HEK293 (cell line): ENCODE measurements at regions not wholly inside any gene's neighbourhood (a gene's known extent, or its start where the extent isn't known, plus 50 kb on each side); places are given as distances from the start of the nearest gene placed in this dataset.

Source experiments
- CTCF ChIA-PET: fragments of 350-600 bp; formaldehyde crosslinking; extraction: SDS; loops from one replicate; lab custom pipeline; 2021; ENCODE audit warnings: antibody characterized with exemption; lab: Yijun Ruan, JAX
- POLR2A ChIA-PET: fragments of 300-600 bp; formaldehyde crosslinking; extraction: SDS; loops from one replicate; lab custom pipeline; 2020; ENCODE audit warnings: antibody characterized with exemption, inconsistent platforms; lab: Yijun Ruan, JAX
- H3K27ac ChIP-seq: fragments of 200-500 bp; sonication (Bioruptor generic); 2 replicates; pipeline ENCODE4 v1.5.1; 2014; ENCODE audit warnings: low read depth, low read length, control low read depth, inconsistent platforms; ENCODE audit errors: extremely low read depth
- H3K36me3 ChIP-seq, 2 experiments: fragments of 200-500 bp in 1 of 2; sonication (Bioruptor generic) in 1 of 2; 1 replicate in 1 of 2; 2 replicates in 1 of 2; pipeline ENCODE4 v1.5.1; 2014 to 2017; ENCODE audit warnings: inconsistent platforms in 2 of 2, low read length in 2 of 2; ENCODE audit not compliant: control insufficient read depth in 2 of 2, insufficient read depth in 1 of 2
- H3K4me1 ChIP-seq: fragments of 200-500 bp; sonication (Bioruptor generic); 2 replicates; pipeline ENCODE4 v1.5.1; 2014; ENCODE audit warnings: mild to moderate bottlenecking, low read length, inconsistent platforms; ENCODE audit not compliant: control insufficient read depth, insufficient read depth
- H3K4me3 ChIP-seq: 2 replicates; pipeline ENCODE4 v1.5.1; 2011; ENCODE audit warnings: low read depth, mild to moderate bottlenecking, control low read depth, low read length, moderate library complexity
- H3K9me3 ChIP-seq: fragments of 200-500 bp; sonication (Bioruptor generic); 2 replicates; pipeline ENCODE4 v1.5.1; 2014; ENCODE audit warnings: low read depth, low read length, inconsistent platforms; ENCODE audit not compliant: control insufficient read depth, insufficient read depth
- HOXC10 ChIP-seq: sonication (generic); formaldehyde crosslinking; IDR thresholded peaks from 2 replicates; pipeline ENCODE4 v1.8.1; 2023; ENCODE audit warnings: mild to moderate bottlenecking, missing genetic modification reagents
- MEIS1 ChIP-seq: sonication (generic); formaldehyde crosslinking; IDR thresholded peaks from 2 replicates; pipeline ENCODE4 v1.8.1; 2022; ENCODE audit warnings: missing genetic modification reagents, mild to moderate bottlenecking, borderline replicate concordance
- REPIN1 ChIP-seq: fragments of 450-650 bp; formaldehyde crosslinking; IDR thresholded peaks from 2 replicates; pipeline ENCODE4 v1.5.1; 2017; ENCODE audit warnings: missing biosample characterization, missing genetic modification characterization, low read depth
- WT1 ChIP-seq: fragments of 450-650 bp; formaldehyde crosslinking; IDR thresholded peaks from 2 replicates; pipeline ENCODE4 v1.5.1; 2016; ENCODE audit warnings: missing biosample characterization, missing genetic modification characterization
- ZFP69B ChIP-seq: fragments of 450-650 bp; formaldehyde crosslinking; IDR thresholded peaks from 2 replicates; pipeline ENCODE4 v1.5.1; 2016; ENCODE audit warnings: missing biosample characterization, missing genetic modification characterization
- ZNF16 ChIP-seq: fragments of 450-650 bp; formaldehyde crosslinking; IDR thresholded peaks from 2 replicates; pipeline ENCODE4 v1.5.1; 2016; ENCODE audit warnings: low read depth, missing biosample characterization, missing genetic modification characterization
- ZNF202 ChIP-seq: fragments of 450-650 bp; formaldehyde crosslinking; IDR thresholded peaks from 2 replicates; pipeline ENCODE4 v1.5.1; 2016; ENCODE audit warnings: missing biosample characterization, missing genetic modification characterization, borderline replicate concordance
- ZNF214 ChIP-seq: fragments of 450-650 bp; formaldehyde crosslinking; IDR thresholded peaks from 2 replicates; pipeline ENCODE4 v1.5.1; 2017; ENCODE audit warnings: missing biosample characterization, mild to moderate bottlenecking, missing genetic modification characterization, borderline replicate concordance
- ZNF239 ChIP-seq: fragments of 450-650 bp; formaldehyde crosslinking; IDR thresholded peaks from 2 replicates; pipeline ENCODE4 v1.5.1; 2016; ENCODE audit warnings: missing biosample characterization, missing genetic modification characterization
- ZNF311 ChIP-seq: fragments of 450-650 bp; formaldehyde crosslinking; IDR thresholded peaks from 2 replicates; pipeline ENCODE4 v1.5.1; 2017; ENCODE audit warnings: missing biosample characterization, missing genetic modification characterization, borderline replicate concordance
- ZNF473 ChIP-seq: fragments of 450-650 bp; formaldehyde crosslinking; IDR thresholded peaks from 2 replicates; pipeline ENCODE4 v1.5.1; 2017; ENCODE audit warnings: missing biosample characterization, missing genetic modification characterization
- ZNF48 ChIP-seq: fragments of 450-650 bp; formaldehyde crosslinking; IDR thresholded peaks from 2 replicates; pipeline ENCODE4 v1.5.1; 2016; ENCODE audit warnings: missing biosample characterization, missing genetic modification characterization
- ZNF513 ChIP-seq: fragments of 450-650 bp; IDR thresholded peaks from 2 replicates; pipeline ENCODE4 v1.5.1; 2018; ENCODE audit warnings: missing biosample characterization, missing genetic modification characterization
- ZNF529 ChIP-seq: fragments of 450-650 bp; formaldehyde crosslinking; IDR thresholded peaks from 2 replicates; pipeline ENCODE4 v1.5.1; 2017; ENCODE audit warnings: missing genetic modification characterization, missing biosample characterization; ENCODE audit not compliant: insufficient replicate concordance
- ZNF561 ChIP-seq: fragments of 450-650 bp; IDR thresholded peaks from 2 replicates; pipeline ENCODE4 v1.5.1; 2018; ENCODE audit warnings: missing biosample characterization, missing genetic modification characterization, borderline replicate concordance
- ZNF629 ChIP-seq: fragments of 450-650 bp; formaldehyde crosslinking; IDR thresholded peaks from 2 replicates; pipeline ENCODE4 v1.5.1; 2017; ENCODE audit warnings: missing biosample characterization, missing genetic modification characterization
- ZNF645 ChIP-seq: fragments of 450-650 bp; formaldehyde crosslinking; IDR thresholded peaks from 2 replicates; pipeline ENCODE4; 2016; ENCODE audit warnings: missing biosample characterization, missing genetic modification characterization
- ZNF658 ChIP-seq: fragments of 450-650 bp; formaldehyde crosslinking; IDR thresholded peaks from 2 replicates; pipeline ENCODE4; 2016; ENCODE audit warnings: missing biosample characterization, missing genetic modification characterization
- ZNF692 ChIP-seq: fragments of 450-650 bp; formaldehyde crosslinking; IDR thresholded peaks from 2 replicates; pipeline ENCODE4 v1.5.1; 2016; ENCODE audit warnings: missing biosample characterization, missing genetic modification characterization
- ZNF785 ChIP-seq: fragments of 450-650 bp; formaldehyde crosslinking; IDR thresholded peaks from 2 replicates; pipeline ENCODE4 v1.5.1; 2016; ENCODE audit warnings: missing biosample characterization, missing genetic modification characterization
- ZNF837 ChIP-seq: fragments of 450-650 bp; formaldehyde crosslinking; IDR thresholded peaks from 2 replicates; pipeline ENCODE4 v1.5.1; 2016; ENCODE audit warnings: missing biosample characterization, missing genetic modification characterization
- ZNF843 ChIP-seq: fragments of 450-650 bp; formaldehyde crosslinking; IDR thresholded peaks from 2 replicates; pipeline ENCODE4 v1.5.1; 2016; ENCODE audit warnings: missing biosample characterization, missing genetic modification characterization

GRCh38 chr10:44154956-44155355 is 229.9 kb downstream of the CXCL12 start:
- H3K4me1 ChIP-seq = no peaks in the 10 kb centered on the region
- no peak overlapping the region for H3K4me3 ChIP-seq
- no peaks in the 10 kb centered on the region for H3K36me3 ChIP-seq
- no peaks in the 10 kb centered on the region for H3K9me3 ChIP-seq
- CTCF ChIA-PET = no interaction called here
- H3K27ac ChIP-seq = no peak overlapping the region
- POLR2A ChIA-PET = no interaction called here
- no peak for TF ChIP-seq ZFP69B
- TF ChIP-seq ZNF311 (tag by site-specific recombination) = no peak
- no peak for TF ChIP-seq ZNF843 (tag by site-specific recombination)
- TF ChIP-seq ZNF48 (tag by site-specific recombination) = no peak
- TF ChIP-seq ZNF561 (tag by site-specific recombination) = no peak
- TF ChIP-seq HOXC10 = no peak
- no peak for TF ChIP-seq ZNF658
- TF ChIP-seq ZNF629 (tag by site-specific recombination) = no peak
- TF ChIP-seq ZNF202 (tag by site-specific recombination) = no peak
- no peak for TF ChIP-seq ZNF529 (tag by site-specific recombination)
- TF ChIP-seq ZNF645 (tag by site-specific recombination) = no peak
- no peak for TF ChIP-seq MEIS1

- H3K27ac ChIP-seq = no peak overlapping the region
- H3K36me3 ChIP-seq = no peaks in the 10 kb centered on the region
- CTCF ChIA-PET = no interaction called here
- H3K9me3 ChIP-seq = no peaks in the 10 kb centered on the region
- TF ChIP-seq ZNF214 (tag by site-specific recombination) = no peak
- TF ChIP-seq ZNF785 (tag by site-specific recombination) = no peak
- no peak for TF ChIP-seq WT1 (tag by site-specific recombination)
- TF ChIP-seq ZNF513 = no peak
- no peak for TF ChIP-seq ZNF473 (tag by site-specific recombination)
- no peak overlapping the region for H3K4me3 ChIP-seq
- POLR2A ChIA-PET = interaction anchor here (0.7 kb wide), 1 partner anchor 250 kb away, joined by 5 read pairs; no protein-coding TSS in a partner anchor
- no peaks in the 10 kb centered on the region for H3K4me1 ChIP-seq
Measured at GRCh38 chr10:44153918-44154670, 230.8 kb downstream of the CXCL12 start.

- Histone ChIP-seq H3K4me3 (no peak overlapping the region), H3K36me3 (no peaks in the 10 kb centered on the region), H3K27ac (no peak overlapping the region), H3K9me3 (no peaks in the 10 kb centered on the region), H3K4me1 (no peaks in the 10 kb centered on the region)
- CTCF ChIA-PET = no interaction called here
- TF ChIP-seq REPIN1 (tag by site-specific recombination) (no peak), ZNF16 (tag by site-specific recombination) (no peak), ZNF239 (tag by site-specific recombination) (no peak), ZNF837 (tag by site-specific recombination) (no peak), ZNF692 (tag by site-specific recombination) (no peak), WT1 (tag by site-specific recombination) (no peak)
- POLR2A ChIA-PET = no interaction called here
Measured at GRCh38 chr10:44143556-44143955, 241.3 kb downstream of the CXCL12 start.
